Fibroblast of lung (primary cell): ENCODE measurements at regions not wholly inside any gene's neighbourhood (a gene's known extent, or its start where the extent isn't known, plus 50 kb on each side); places are given as distances from the start of the nearest gene placed in this dataset.

Experiments
- CTCF ChIP-seq, 2 donors: IDR thresholded peaks in 1 of 2; conservative IDR thresholded peaks in 1 of 2; 1 replicate in 1 of 2; 2 replicates in 1 of 2; pipeline ENCODE4 v1.5.1; 2011 to 2012; ENCODE audit warnings: low read length in 2 of 2, control low read depth in 1 of 2, inconsistent platforms in 1 of 2, low read depth in 1 of 2, mild to moderate bottlenecking in 1 of 2
- EZH2 ChIP-seq: IDR thresholded peaks from 2 replicates; pipeline ENCODE4 v1.5.1; 2012; ENCODE audit warnings: low read length, control low read depth, mild to moderate bottlenecking; ENCODE audit errors: missing control alignments

GRCh38 chr16:85356157-85356556 lies 243.9 kb upstream of the CIBAR2 start:
- no peak for TF ChIP-seq CTCF (conservative IDR thresholded peaks at IDR 0.05 in 1 of 2, IDR thresholded peaks at IDR 0.05 in 1 of 2; ENCODE audit: low read depth in 1 of 2, low read length in 2 of 2)
- TF ChIP-seq EZH2 = no peak
